Stomach (tissue), 8 donors: ENCODE measurements at regions not wholly inside any gene's neighbourhood (a gene's known extent, or its start where the extent isn't known, plus 50 kb on each side); places are given as distances from the start of the nearest gene placed in this dataset.

Source experiments
- DNase-seq, 2 donors: peaks; one replicate each; pipeline versions ENCODE4 v3.0.0 to v3.0.0-alpha.2; 2013 to 2019
- H3K27ac ChIP-seq, 5 donors: fragments of 200-600 bp in 4 of 5; sonication (generic) in 4 of 5; one replicate each; pipeline ENCODE4 v1.5.1; 2013 to 2019; ENCODE audit warnings: mild to moderate bottlenecking in 1 of 5, moderate library complexity in 1 of 5
- H3K27me3 ChIP-seq, 3 donors: fragments of 200-600 bp; sonication (generic); one replicate each; pipeline ENCODE4 v1.5.1; 2017 to 2019; ENCODE audit warnings: mixed run types in 1 of 3
- H3K36me3 ChIP-seq, 4 donors: fragments of 200-600 bp; sonication (generic); 1 replicate in 3 of 4; 2 replicates in 1 of 4; pipeline ENCODE4 v1.5.1; 2016 to 2019
- H3K4me1 ChIP-seq, 4 donors: fragments of 200-600 bp; sonication (generic); one replicate each; pipeline ENCODE4 v1.5.1; 2016 to 2019
- H3K4me3 ChIP-seq, 4 donors: fragments of 200-600 bp; sonication (generic) in 3 of 4; one replicate each; pipeline ENCODE4 v1.5.1; 2016 to 2019; ENCODE audit warnings: mild to moderate bottlenecking in 1 of 4
- H3K9me3 ChIP-seq, 4 donors: fragments of 200-600 bp; sonication (generic); one replicate each; pipeline ENCODE4 v1.5.1; 2016 to 2019
- CTCF ChIP-seq, 7 experiments: fragments of 450-650 bp in 4 of 7; fragments of 200-600 bp in 3 of 7; sonication (generic) in 3 of 7; IDR thresholded peaks; one replicate each; pipeline ENCODE4 v1.5.1; 2016 to 2019; ENCODE audit warnings: antibody characterized with exemption in 7 of 7, control low read depth in 2 of 7, mild to moderate bottlenecking in 1 of 7
- EP300 ChIP-seq: sonication (generic); formaldehyde crosslinking; IDR thresholded peaks from one replicate; pipeline ENCODE4 v1.6.1; 2017; ENCODE audit warnings: antibody characterized with exemption
- POLR2A ChIP-seq, 4 donors: fragments of 450-650 bp; IDR thresholded peaks; one replicate each; pipeline ENCODE4 v1.6.1; 2016; ENCODE audit warnings: antibody characterized with exemption in 4 of 4, control low read depth in 2 of 4, mild to moderate bottlenecking in 1 of 4, moderate library complexity in 1 of 4
- POLR2AphosphoS5 ChIP-seq, 3 donors: sonication (generic); formaldehyde crosslinking; IDR thresholded peaks; one replicate each; pipeline ENCODE4 v1.6.1; 2016; ENCODE audit warnings: antibody characterized with exemption in 3 of 3
- WGBS, 5 donors: extraction: QIAGEN DNeasy Blood & Tissue Kit in 3 of 5; methylation state at CpG; one replicate each; pipeline versions ENCODE4 v1.1.5 to v1.1.7; 2013 to 2018; 5-methylcytosine and 5-hydroxymethylcytosine counted together
- intact Hi-C: fragments of 100-400 bp; cut with DNase I; formaldehyde crosslinking; loops from one replicate; pipeline ENCODE4 v1.15.1; 2023; ENCODE audit warnings: low total_unique reads
- donor health status: healthy with polysubstance abuse.
- donor health status: Bipolar disorder and iron deficiency.
- donor health status: healthy.

- TF ChIP-seq POLR2AphosphoS5 (IDR thresholded peaks at IDR 0.05) (no peak), CTCF (IDR thresholded peaks at IDR 0.05) (no peak), EP300 (no peak), POLR2A (IDR thresholded peaks at IDR 0.05) (no peak)
- DNase-seq: no peak
- 40 to 80% (median 63%) methylated on average over 1 of the region's 1 CpG for WGBS, 5 donors
Measured at GRCh38 chr13:60881507-60881906, 484.5 kb downstream of the TDRD3 start.

GRCh38 chr13:60873116-60873515, 476.1 kb downstream of the TDRD3 start:
- H3K27ac ChIP-seq: no peak overlapping the region
- intact Hi-C loops: no loop called here
- TF ChIP-seq CTCF (IDR thresholded peaks at IDR 0.05) (no peak), EP300 (no peak), POLR2AphosphoS5 (IDR thresholded peaks at IDR 0.05) (no peak), POLR2A (IDR thresholded peaks at IDR 0.05) (no peak)
- no peaks in the 10 kb centered on the region for H3K27me3 ChIP-seq
- DNase-seq: no peak
- no peaks in the 10 kb centered on the region for H3K36me3 ChIP-seq
- no peak overlapping the region for H3K4me3 ChIP-seq
- WGBS, 5 donors: 59 to 74% (median 65%) methylated on average over 2 of the region's 2 CpGs
- H3K4me1 ChIP-seq: no peaks in the 10 kb centered on the region
- peaks cover 0 to 9% (median 3%) of the 10 kb centered on the region in 4 donors for H3K9me3 ChIP-seq

More at GRCh38 chr13:60881507-60881906, 484.5 kb downstream of the TDRD3 start:
- H3K36me3 ChIP-seq: no peaks in the 10 kb centered on the region
- no peaks in the 10 kb centered on the region for H3K4me1 ChIP-seq
- no peaks in the 10 kb centered on the region for H3K27me3 ChIP-seq
- no peaks in the 10 kb centered on the region for H3K9me3 ChIP-seq
- H3K4me3 ChIP-seq: no peak overlapping the region
- H3K27ac ChIP-seq: no peak overlapping the region
- intact Hi-C loops: no loop called here

GRCh38 chr13:60869941-60870613, 473.1 kb downstream of the TDRD3 start:
- no peaks in the 10 kb centered on the region for H3K27me3 ChIP-seq
- no peaks in the 10 kb centered on the region for H3K36me3 ChIP-seq
- peaks cover 0 to 23% (median 16%) of the 10 kb centered on the region in 4 donors for H3K9me3 ChIP-seq
- intact Hi-C loops: no loop called here
- WGBS, 5 donors: 75 to 81% (median 76%) methylated on average over 5 to 7 of the region's 7 CpGs
- TF ChIP-seq EP300: no peak
- no peak for TF ChIP-seq CTCF (IDR thresholded peaks at IDR 0.05)
- no peak for TF ChIP-seq POLR2A (IDR thresholded peaks at IDR 0.05)
- no peak for TF ChIP-seq POLR2AphosphoS5 (IDR thresholded peaks at IDR 0.05)
- no peaks in the 10 kb centered on the region for H3K4me1 ChIP-seq
- no peak overlapping the region for H3K27ac ChIP-seq
- no peak for DNase-seq
- H3K4me3 ChIP-seq: no peak overlapping the region

- no peaks in the 10 kb centered on the region for H3K36me3 ChIP-seq
- peaks cover 0 to 23% (median 16%) of the 10 kb centered on the region in 4 donors for H3K9me3 ChIP-seq
- 66 to 78% (median 71%) methylated on average over 1 to 3 of the region's 3 CpGs for WGBS, 5 donors
- H3K4me3 ChIP-seq: no peak overlapping the region
- H3K27me3 ChIP-seq: no peaks in the 10 kb centered on the region
- no peak for TF ChIP-seq EP300
- TF ChIP-seq CTCF (IDR thresholded peaks at IDR 0.05): no peak
- no peak for TF ChIP-seq POLR2AphosphoS5 (IDR thresholded peaks at IDR 0.05)
- TF ChIP-seq POLR2A (IDR thresholded peaks at IDR 0.05): no peak
- intact Hi-C loops: no loop called here
- no peaks in the 10 kb centered on the region for H3K4me1 ChIP-seq
- no peak overlapping the region for H3K27ac ChIP-seq
- no peak for DNase-seq
Measured at GRCh38 chr13:60869225-60869624, 472.2 kb downstream of the TDRD3 start.
